NCI-H1092 treated with DMSO at 0.1 percent for 48 hours (cell line): ENCODE measurements at regions not wholly inside any gene's neighbourhood (a gene's known extent, or its start where the extent isn't known, plus 50 kb on each side); places are given as distances from the start of the nearest gene placed in this dataset.

ENCODE experiments used
- DNase-seq: peaks from one replicate; lab custom pipeline; 2025; lab: John Stamatoyannopoulos, UW

DNA sequence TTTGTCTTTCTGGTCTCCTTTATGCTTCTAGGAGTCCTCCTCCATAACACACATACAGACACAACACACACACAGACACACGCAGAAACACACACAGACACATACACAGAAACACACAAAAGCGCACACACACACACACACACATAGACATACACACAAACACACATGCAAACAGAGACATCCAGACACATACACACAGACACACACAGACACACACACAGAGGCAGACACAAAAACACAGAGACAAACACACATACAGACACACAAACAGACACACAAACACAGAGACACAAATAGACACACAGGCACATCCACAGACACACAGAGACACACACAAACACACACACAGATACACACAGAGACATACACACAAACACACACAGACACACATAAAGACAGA, 220.2 kb downstream of the IRX2 start:
- DNase-seq: no peak

DNA sequence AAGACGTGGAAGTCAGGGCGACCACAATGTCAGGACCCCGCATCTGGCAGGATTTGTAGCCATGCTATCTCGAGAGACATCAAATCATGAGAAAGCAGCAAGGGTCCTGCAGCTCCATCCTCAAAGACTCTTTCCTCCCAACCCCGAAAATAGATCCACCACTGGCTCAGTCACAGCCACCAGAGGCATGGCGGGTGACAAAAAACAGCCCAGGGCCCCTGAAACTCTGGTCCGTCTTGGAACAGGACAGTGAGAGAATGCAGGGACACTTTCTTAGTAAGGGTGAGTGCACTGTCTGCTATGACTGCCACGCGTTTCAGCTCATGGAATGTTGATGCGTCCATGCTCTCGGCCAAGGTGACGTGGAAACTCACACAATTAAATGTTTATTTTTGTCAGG, 220.9 kb downstream of the IRX2 start:
- DNase-seq: no peak

DNA sequence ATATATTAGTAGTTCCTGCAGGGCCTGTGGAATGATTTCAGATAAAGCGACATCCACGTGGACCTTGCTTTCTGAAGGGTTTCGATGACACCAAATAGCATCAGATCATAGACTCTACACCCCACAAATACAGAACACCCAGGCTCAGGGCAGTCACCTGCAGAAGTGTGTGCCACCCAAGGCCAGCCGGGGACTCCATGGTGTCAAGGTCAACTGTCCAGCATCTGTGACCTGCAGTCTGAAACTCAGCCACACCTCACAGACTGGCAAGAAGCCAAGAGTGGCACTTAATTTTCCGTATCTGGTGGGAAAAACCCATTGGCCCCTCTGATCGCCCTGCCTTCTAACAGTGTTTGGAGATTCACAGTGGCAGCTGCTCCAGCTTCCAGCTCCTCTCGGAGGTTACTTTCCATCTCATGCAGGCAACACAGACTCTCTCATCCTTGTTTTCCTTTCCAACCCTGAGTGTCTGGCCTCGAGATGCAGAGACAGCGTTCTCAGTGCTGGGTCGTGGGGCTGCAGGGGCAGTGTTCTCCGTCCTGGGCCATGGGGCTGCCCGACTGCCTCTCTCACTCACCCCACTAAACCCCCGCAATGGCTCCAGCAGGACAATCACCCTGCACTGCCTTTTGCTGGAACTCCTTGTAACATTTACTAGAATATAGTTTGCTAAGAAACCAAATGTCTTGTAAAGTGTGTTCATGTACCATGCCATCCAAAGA, 221.9 kb downstream of the IRX2 start:
- DNase-seq: no peak

GRCh38 chr5:2525351-2525750, 226.1 kb downstream of the IRX2 start:
- DNase-seq: no peak

DNA sequence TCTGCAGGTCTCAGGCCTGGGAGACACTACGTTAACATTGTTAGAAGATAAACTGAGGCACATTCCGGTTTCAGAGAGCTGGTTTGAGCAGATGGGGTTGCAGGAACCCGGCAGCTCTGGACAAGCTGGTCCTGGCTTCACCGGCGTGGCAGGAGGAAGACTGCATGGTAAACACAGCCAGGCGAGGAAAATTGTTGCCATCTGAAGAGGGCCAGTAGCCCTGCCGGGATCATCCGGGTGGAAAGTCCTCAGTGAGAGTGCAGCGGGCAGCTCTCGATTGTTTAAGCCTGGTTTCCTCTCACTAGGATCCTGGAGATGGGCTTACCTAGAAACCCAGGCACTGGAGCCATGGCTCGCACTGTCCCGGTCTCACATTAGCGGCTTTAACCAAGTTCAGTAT, 226.9 kb downstream of the IRX2 start:
- no peak for DNase-seq

GRCh38 chr5:2523180-2523579, 228.3 kb downstream of the IRX2 start:
- DNase-seq: no peak

DNA sequence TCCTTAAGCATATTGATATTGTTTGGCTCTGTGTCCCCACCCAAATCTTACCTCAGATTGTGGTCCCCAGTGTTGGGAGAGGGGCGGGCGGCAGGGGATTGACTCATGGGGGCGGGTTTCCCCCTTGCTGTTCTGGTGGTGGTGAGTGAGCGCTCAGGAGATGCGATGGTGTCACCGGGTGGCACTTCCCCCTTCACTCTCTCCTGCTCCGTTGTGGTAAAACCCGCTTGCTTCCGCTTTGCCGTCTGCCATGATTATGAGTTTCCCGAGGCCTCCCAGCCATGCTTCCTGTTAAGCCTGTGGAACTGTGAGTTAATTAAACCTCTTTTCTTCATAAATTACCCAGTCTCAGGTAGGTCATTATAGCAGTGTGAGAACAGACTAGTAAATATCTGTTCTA, 229.1 kb downstream of the IRX2 start:
- no peak for DNase-seq

- no peak for DNase-seq
These were observed 232.3 kb downstream of the IRX2 start for GRCh38 chr5:2519153-2519552.

DNA sequence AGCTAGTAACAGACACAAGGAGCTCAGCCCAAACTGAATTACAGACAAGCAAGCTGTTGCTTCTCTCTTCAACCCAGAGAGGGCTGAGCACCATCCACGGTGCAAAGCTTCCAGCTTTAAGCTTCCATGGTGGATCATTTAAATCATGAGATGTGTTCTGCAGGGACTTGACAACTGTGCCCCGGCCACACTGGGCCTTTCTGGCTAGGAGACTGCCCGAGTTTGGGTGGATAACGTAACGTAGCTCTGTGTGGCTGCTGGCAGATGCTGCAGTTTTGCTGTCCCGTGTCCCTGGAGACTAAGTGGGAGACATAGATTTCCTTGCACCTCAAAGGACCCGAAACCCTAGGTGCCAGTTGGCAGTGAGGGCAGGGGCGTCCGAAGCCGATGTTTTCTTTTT, 234.0 kb downstream of the IRX2 start:
- DNase-seq: no peak

DNA sequence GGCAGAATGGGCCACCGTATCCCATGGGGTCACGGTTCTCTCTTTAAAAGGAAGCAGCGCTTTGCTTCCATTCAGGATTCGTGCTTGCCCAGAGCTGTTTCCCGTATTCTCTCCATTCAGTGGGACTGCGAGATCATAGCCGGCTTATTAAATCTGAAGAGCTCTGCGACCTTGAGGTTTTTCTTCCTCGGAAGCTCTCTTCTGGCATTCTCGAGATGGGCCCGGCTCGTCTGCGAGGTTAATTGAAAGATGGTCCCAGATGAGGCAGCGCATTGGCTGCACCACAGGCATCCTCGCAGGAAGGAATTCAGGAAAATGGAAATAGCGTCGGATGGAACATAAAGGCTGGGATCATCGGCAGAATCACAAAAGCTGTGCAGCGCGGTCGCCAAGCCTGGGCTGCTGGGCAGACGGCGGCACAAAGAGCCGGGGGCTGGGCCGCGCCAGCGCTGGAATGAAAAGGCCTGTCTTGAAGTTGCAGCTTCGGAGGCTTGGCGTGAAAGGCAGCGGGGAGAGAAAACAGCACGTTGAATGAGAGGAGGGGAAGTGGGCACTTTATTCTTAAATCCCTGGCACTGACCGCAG, 236.2 kb downstream of the IRX2 start:
- DNase-seq: no peak

GRCh38 chr5:2514484-2514883, 237.0 kb downstream of the IRX2 start:
- no peak for DNase-seq

- no peak for DNase-seq
These were observed 239.8 kb downstream of the IRX2 start for GRCh38 chr5:2511706-2512105.

GRCh38 chr5:2511126-2511525, 240.4 kb downstream of the IRX2 start:
- DNase-seq: no peak

GRCh38 chr5:2509527-2509926, 241.9 kb downstream of the IRX2 start:
- DNase-seq: no peak

DNA sequence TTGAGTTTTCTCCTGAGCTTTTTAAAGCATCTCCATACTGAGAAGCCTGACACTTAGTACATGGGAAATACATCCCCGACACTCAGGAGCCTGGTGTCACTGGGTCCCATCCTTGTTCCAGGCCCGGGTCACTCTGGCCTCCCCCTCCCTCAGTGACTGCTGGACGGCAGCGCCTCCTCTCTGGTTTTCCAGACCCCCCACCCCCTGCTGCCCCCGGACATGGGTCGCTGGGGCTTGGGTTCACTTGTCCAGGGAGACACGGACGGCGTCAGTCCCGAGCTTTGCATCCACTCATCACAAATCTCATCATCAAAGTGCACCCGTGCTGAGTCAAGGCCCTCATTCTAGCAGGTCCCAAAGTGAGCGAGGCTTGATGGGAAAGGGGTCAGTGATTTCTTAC, 243.0 kb downstream of the IRX2 start:
- no peak for DNase-seq

DNA sequence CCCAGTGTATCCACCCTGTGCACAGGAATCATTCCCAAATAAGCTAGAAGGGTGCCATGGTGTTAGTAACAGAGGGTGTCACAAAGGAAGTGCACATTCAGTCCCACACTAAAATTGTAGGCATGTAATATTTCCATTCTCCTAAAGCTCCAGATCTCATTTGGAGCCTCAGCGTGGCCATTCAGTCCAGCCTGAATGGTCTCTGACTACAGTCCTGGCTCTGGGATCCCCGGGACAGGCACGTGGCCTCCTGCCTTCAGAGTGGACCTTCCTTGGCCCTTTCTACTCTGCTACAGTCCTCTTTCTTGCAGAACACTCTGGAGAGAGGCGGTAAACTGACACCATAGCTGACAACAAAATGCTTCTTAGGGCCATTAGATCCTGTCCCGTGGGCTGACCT, 243.9 kb downstream of the IRX2 start:
- no peak for DNase-seq

DNA sequence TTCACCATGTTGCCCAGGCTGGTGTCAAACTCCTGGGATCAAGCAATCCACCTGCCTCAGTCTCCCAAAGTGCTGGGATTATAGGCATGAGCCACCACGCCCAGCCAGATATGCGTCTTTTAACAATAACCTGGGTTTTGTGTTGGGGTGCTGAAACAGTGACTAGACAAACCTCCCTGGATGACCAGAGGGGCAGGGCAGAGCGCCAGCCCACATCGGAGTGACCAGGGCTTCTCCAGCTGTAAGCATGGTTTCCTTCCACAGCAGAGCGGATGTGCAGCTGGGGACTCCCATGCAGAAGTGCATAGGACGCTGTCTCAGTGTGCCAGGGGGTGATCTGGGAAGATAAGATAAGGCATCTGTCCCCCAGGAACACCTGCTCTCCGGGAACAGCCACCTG, 244.9 kb downstream of the IRX2 start:
- no peak for DNase-seq

DNA sequence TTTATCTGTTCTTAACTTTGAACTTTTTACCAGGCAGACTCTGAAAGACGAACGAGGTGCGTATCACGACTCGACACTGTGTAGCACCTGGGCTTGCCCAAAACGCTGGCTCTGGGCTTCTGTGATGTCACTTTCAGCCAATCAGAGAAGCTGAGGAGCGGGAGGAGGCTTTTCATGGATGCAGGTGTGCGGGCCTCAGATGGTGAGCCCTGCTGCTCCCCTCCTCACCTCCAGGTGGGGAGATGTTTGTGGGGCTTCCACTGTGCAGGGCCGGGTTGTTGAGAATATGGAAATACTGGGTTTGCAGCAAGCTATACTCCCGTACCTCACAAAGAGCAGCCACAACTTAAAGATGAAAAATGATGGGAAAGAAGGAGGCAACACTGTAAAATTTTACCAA, 246.3 kb downstream of the IRX2 start:
- DNase-seq: no peak

- no peak for DNase-seq
These were observed 248.4 kb downstream of the IRX2 start for GRCh38 chr5:2502970-2503594.

DNA sequence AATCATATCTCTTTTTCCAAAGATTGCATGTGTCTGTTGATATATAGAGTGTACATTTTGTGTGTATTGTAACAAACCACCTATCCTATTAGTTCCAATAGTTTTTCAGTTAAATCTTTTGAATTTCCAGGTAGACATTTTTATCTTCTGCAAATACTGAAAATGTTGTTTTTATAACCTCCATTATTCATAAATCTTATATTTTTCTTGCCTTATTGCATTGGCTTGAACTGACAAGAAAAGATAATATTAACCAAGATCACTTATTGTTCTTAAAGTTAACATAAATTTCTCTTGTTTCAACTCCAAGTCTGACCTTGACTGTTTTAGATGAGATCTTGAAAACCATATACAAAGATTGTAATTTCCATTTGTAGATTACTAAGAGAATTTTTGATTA, 251.6 kb downstream of the IRX2 start:
- DNase-seq: no peak

GRCh38 chr5:2496891-2497290, 254.6 kb downstream of the IRX2 start:
- DNase-seq: no peak

GRCh38 chr5:2496126-2496525, 255.4 kb downstream of the IRX2 start:
- no peak for DNase-seq

- DNase-seq: no peak
These were observed 258.1 kb downstream of the IRX2 start for GRCh38 chr5:2493356-2493755.

DNA sequence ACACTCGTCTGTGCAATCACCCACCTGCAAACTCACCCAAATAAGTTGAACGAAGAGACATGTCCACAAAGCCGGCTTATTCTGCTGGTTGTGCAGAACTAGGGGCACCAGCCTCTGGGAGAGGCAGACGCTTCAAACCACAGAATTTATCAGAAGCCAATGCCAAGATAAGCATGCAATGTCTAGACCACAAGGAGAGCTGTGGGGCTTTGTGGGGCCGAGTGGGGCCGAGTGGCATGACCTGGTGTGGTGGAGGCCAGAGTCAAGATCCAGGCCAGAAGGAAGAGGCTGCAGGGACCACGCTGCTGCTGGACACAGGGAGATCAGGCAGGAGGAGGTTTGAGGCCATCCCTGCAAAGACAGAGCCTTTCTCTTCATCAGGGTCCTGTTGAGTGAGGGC, 259.0 kb downstream of the IRX2 start:
- DNase-seq: no peak
